Epidermal melanocyte (primary cell): ENCODE measurements at regions not wholly inside any gene's neighbourhood (a gene's known extent, or its start where the extent isn't known, plus 50 kb on each side); places are given as distances from the start of the nearest gene placed in this dataset.

Source experiments
- DNase-seq: peaks from one replicate; pipeline ENCODE4 v3.0.0; 2011; ENCODE audit warnings: low spot score; ENCODE audit not compliant: insufficient read length

- DNase-seq = no peak
Observed at GRCh38 chr1:37423810-37424209, 50.6 kb upstream of the ZC3H12A start.

GRCh38 chr1:37424523-37424922, 49.9 kb upstream of the ZC3H12A start:
- no peak for DNase-seq
